HG03521 (cell line): ENCODE measurements at regions not wholly inside any gene's neighbourhood (a gene's known extent, or its start where the extent isn't known, plus 50 kb on each side); places are given as distances from the start of the nearest gene placed in this dataset.
"Not testable (repeated sequence)": the region's sequence is repeated elsewhere in the genome, so short reads cannot be mapped to it uniquely, and the experiment has no call there.

Experiments used
- ATAC-seq: cut with Tn5 transposase; IDR thresholded peaks from one replicate; pipeline ENCODE4 v1.9.1; 2021; ENCODE audit warnings: mild to moderate bottlenecking, moderate library complexity; ENCODE audit not compliant: unreplicated experiment

DNA sequence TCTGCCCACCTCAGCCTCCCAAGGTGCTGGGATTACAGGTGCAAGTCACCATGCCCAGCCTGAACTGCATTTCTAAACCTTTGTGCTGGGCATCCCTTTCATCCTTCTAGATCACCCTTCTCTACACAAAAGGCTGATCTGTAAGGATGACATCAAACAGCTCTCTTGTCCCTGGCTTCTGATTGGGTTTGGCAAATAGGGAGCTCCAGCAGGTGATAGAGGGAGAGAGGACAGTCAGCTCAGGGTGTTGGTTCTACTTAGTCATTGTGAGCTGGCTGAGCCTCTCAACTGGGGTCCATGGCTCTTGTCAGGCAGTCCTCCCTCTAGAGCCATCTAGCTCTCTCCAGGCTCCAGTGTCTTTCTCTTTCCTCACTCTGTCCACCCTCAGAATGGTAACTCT is 237.6 kb upstream of the JARID2 start:
- no peak for ATAC-seq

DNA sequence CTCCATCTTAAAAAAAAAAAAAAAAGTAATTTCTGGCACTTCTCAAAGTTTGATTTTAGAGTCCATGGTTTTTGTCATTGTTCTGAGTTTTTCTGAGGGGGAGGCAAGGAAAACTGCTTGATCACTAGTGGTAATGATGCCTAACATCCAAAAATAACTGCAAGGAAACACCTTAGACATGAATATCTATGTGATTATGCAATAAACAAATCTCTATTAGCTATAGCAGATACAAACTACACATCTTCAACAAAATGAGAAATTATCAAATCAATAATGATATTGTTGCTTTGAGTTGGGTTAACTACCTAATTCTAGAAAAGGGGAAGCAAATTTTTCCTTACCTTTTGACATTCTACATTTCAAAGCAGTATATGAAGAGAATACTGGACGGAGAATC is 230.9 kb upstream of the JARID2 start:
- ATAC-seq, result no peak

DNA sequence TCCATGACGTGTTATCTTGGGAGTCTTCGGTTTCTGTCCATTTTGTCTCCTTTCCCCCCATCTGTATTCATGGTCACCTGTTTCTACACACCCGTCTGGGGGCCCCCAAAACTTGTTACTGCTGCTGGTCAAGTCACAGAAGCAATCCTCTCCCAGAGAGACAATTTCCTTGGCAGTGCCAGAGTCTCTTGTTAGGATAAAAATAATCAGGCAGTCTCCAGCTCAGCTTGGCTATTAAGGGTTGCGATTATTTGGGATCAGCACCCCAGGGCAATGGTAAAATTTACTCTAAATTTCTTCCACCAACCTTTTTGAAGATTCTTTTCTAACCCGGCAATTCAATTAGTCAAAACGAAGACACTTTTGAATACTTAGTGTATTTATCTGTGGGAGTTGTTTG is 229.1 kb upstream of the JARID2 start:
- ATAC-seq, result no peak

DNA sequence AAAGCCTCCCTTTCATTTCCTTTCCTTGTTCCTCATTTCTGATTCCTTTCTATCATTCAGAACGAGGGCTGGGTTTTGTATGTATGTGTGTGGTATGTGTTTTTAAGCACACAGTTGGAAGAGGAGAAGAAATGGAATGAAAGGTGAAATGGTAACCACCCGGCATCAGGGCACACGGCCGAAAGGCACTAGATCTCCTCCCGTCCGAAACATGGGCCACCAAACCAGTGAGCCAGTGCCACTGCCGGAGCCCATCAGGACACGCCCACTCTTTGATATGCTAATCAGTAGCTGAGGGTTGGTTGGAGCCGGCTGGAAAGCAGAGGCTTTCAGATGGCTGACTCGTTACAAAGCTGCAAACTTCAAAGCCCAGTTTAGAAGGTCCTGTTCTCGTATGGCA is 228.6 kb upstream of the JARID2 start:
- no peak for ATAC-seq

DNA sequence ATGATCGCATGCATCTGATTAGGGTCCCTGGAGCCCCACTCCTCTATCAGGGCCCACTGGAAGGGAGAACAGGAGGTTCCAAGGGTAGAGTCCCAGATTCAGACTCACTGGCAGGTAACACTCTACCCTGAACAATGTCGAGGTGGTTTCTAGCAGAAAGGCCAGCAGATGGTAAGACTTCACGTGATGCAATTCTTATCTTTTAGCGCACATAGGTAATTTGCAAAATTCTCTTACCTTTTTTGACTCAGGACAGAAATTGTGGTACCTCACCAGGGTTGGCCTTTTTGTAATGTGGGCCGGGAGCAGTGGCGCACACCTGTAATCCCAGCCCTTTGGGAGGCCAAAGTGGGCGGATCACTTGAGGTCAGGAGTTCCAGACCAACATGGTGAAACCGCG is 228.1 kb upstream of the JARID2 start:
- no peak for ATAC-seq

DNA sequence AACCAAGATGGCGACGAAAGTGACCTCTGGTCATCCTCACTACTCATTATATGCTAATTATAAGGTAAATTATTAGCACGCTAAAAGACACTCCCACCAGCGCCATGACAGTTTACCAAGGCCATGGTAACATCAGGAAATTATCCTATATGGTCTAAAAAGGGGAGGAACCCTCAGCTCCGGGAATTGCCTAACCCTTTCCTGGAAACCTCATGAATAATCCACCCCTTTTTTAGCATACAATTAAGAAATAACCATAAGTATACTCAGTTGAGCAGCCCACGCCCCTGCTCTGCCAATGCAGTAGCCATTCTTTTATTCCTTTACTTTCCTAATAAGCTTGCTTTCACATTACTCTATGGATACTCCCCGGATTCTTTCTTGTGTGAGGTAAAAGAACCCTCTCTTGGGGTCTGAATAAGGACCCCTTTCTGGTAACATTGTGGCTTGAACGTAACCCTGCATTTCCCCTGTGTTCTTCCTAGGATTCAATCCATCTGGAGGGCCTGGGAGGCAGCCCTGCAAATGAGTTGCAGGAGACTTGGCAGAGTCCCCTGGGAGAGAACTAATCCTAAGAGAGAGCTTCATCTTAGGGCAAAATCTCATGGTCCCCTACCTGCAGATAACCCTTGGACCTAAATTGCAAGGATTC is 225.6 kb upstream of the JARID2 start:
- ATAC-seq, result no peak

DNA sequence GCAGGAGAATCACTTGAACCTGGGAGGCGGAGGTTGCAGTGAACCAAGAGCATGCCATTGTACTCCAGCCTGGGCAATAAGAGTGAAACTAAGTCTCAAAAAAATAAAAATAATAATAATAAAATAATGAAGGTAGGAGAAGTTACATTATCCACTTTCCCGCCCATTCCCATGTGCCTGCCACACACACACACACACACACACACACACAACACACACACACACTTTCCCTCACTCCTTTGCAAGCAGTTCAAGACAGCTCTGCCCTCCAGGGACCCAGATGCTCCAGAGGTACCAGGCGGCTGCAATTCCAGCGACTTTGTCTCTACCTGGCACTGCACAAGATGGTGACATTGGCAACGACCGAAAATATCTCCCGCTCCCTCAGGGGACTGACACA is 224.8 kb upstream of the JARID2 start:
- ATAC-seq, result no peak

DNA sequence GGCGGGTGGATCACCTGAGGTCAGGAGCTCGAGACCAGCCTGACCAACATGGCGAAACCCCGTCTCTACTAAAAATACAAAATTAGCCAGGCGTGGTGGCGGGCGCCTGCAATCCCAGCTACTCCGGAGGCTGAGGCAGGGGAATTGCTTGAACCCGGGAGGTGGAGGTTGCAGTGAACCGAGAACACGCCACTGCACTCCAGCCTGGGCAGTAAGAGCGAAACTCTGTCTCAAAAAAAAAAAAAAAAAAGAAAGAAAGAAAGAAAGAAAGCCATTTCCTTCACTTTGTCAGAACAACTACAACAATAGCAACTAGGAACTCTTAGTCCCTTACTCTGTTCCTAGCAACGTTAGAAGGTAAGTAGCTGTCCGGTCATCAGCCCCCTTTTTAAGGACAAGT is 222.9 kb upstream of the JARID2 start:
- ATAC-seq, result not testable (repeated sequence)

DNA sequence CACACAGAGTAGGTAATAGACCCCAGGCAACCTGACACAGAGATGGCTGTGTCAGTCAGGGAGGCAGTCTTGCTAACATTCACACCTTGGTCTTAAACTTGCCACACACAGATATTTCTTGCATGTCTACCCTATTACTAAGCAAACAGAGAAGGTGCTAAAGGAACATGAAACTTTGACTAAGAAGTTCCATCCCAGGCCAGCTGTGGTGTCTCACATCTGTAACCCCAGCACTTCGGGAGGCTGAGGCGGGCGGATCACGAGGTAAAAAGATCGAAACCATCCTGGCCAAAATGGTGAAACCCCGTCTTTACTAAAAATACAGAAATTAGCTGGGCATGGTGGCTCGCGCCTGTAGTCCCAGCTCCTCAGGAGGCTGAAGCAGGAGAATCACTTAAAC is 222.4 kb upstream of the JARID2 start:
- peak; percentile 84 for ATAC-seq

DNA sequence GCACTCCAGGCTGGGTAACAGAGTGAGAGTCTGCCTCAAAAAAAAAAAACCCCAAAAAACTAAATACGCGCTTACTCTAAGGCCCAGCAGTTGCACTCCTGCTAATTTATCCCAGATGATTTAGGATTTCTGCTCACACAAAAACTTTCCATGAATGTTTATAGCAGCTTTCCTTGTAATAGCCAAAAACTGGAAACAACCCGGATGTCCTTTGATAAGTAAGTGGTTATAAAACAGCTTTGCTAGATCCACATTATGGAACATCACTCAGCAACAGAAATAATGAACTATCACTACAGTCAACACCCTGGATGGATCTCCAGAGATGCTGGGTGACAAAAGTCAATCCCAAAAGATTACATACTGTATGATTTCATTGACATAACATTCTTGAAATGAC is 220.4 kb upstream of the JARID2 start:
- ATAC-seq, result no peak

DNA sequence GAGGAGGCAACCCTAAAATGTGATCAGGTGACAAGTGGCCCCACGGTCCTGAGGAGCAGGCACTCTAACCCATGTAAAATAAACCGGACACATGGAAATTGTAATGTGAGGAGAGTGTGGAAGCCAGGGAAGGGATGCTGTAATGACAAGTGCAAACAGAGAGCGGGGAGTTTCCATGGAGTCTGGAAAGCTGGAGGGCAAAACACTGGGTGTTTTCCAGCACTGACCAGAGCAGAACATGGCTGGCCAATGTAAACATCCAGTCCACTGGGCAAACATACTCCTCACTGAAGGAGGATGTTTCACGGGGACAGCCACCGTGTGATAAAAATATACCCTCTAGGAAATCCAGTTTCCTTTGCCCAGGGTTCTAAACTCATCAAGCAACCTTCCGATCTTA is 219.0 kb upstream of the JARID2 start:
- ATAC-seq, result no peak

DNA sequence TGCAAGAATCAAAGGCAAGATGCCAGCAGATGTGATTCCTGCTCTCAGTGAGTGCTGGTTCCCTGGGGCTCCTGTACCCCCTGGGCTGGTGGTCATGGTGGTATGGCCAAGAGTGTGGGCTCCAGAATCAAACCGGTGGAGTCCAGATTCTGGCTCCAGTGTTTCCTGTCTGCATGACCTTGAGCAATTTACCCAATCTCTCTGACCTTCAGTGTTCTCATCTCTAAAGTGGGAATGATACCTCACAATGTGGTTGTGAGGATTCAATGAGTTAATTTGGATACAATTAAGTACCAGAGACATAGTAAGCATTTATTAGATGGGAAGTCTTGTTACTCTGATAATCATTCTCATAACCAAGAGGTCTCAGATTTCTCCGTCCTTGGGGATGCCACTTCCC is 218.4 kb upstream of the JARID2 start:
- no peak for ATAC-seq

DNA sequence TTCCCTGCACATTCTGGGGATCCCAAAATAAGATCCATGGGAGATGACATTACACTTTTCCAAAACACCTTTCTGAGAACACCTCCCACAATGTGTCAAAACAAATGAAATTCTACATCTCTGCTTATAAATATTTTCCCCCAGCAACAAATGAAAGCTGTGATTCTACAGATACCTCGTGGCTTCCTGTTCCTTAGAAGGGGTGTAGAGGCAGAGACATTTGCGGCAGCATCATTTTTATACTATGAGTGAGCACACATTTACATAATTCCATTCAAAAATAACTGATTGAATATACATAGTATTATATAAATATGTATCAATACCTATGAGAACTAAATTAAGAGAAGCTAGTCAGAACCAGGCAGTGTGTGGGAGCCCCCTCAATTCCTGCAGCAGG is 213.9 kb upstream of the JARID2 start:
- ATAC-seq, result no peak

DNA sequence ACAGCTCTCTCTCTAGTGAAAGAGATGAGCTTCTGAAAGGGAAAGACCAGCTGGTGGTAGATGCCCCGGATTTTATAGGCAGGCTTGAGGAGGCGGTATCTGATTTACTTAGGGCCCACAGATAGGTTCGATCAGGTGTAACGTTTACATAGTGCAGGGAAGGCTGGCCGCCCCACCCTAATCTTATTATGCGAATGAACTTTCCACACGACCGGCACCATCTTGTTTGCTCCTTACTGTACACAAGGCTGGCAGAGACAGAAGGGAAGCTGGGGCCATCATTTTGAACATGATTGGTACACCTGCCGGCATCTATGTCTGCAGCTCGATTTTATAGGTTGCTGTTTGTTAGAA is 212.0 kb upstream of the JARID2 start:
- ATAC-seq, result no peak

DNA sequence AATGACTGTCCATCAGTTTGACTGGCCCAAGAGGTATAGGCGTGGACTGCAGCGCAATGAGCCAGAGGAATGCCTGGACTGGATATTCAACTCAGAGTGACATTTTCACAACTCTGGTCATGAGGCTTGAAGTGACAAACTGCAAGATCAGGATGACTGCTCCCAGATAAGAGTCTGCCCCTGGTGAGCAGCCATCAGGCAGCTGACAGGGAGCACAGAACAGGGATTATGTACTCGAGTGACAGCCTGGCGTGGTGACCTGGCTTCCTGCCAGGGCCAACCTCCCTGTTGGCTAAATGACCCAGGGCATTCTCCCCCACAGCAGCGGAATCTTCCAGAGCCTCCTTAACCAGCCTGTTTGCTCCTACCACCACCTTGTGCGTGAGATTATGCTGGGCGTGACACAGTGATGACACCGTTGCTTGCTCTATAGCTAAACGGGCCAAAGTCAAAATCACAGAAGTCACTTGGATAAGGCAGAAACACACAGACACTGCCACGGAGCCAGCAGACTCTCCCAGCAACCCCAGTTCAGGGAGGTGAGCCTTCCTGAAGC is 209.1 kb upstream of the JARID2 start:
- no peak for ATAC-seq

DNA sequence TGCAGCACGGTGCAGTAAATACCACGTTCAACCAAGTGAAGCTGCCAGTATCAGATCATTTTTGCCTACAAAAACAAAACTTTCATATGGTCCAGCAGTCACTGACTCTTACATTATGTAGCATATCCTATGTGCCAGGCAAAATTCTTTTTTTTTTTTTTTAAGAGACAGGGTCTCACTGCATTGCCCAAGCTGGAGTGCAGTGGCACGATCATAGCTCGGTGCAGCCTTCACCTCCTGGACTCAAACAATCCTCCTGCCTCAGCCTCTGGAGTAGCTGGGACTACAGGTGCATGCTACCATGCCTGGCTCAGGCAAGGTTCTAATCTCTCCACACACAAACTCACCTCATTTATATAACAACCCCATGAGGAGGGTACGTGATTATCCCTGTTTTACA is 208.6 kb upstream of the JARID2 start:
- ATAC-seq, result no peak

DNA sequence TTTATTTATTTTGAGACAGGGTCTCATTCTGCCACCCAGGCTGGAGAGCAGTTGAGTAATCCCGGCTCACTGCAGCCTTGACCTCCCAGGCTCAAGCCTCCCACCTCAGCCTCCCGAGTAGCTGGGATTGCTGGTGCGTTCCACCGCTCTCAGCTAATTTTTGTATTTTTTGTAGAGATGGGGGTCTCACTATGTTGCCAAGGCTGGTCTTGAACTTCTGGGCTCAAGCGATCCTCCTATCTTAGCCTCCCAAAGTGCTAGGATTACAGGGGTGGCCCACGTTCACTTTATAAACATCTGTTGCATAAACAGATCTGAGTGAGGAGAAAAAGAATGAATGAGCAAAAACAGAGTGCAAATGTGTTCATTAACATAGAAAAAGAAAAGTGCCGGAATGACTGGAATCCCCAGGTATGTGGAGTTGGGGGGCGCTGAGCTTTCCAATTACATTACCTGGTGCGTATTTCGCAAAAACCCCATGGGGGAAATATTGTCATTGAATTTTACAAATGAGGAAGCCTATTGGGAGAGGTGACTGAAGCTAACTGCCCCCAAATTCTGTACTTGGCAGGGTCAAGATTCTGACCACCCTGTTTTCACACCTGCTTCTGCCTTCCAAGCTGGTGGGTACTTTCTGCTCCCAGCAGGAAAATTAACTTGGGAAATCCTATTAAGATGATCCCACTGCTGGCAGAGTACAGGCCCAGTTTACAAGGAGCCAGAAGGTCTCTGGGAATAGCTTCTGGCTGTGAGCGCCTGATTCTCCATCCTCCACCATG is 207.7 kb upstream of the JARID2 start:
- ATAC-seq, result no peak

DNA sequence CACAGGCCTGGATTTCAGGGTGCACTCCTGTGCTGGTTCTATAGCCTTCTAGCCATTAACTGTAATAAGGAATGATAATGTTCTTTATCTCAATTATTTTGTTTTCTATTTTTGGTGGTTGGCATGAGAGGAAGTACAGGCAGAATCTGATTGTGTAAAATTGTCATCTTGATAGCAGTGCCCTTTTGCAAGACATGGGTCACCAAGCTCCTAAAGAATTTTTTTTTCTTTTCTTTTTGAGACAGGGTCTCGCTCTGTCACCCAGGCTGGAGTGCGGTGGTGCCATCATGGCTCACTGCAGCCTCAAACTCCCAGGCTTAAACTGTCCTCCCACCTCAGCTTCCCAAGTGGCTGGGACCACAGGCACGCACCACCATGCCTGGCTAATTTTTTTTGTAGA is 206.7 kb upstream of the JARID2 start:
- no peak for ATAC-seq

DNA sequence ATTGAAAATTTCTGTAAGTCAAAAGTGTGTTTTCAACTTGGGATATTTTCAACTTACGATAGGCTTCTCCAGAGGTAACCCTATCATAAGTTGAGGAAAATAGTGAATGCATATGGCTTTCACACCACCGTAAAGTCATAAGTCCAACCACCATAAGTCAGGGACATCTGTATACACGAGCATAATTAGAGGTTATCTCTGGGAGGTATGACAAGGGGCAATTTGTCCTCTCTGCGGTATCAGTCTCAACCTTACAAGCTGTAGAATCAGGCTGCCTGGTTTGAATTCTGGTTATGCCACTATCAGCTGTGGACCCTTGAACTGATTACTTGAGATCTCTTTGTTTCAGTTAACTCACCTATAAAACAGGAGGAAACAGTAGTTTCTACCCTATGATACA is 202.9 kb upstream of the JARID2 start:
- no peak for ATAC-seq

DNA sequence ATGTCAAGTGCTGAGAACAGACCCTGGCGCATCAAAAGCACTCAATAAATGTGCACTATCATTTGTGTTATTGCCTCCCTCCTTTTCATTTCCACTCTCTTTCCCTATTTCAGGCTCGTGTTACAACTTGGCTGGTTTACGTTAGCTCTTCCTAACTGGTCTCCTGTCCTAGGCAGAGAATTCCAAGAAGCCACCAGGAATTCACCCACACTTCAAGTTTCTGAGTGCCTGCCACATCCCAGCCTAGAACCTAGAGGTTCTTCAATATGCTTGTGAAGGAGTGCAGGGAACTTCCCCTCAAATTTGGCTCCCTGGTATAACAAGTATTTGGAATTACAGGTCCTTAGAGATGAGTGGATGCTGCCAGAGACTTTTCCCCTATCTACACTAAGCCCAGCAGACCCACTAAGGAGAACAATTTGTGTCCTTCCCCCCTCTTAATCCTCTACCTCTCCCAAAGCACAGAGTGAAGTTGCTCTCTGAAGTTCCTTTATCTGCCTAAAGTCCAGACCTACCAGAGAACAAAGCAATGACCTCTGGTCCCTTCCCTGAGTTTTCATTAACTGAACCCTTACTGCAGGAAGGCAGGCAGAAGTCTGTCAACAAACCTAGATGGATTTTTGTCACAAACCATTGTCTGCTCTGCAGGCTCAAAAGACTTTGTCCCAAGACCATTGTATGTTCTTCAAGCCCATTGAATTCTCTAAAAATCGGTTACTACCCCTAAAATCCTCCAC is 201.6 kb upstream of the JARID2 start:
- ATAC-seq, result no peak

DNA sequence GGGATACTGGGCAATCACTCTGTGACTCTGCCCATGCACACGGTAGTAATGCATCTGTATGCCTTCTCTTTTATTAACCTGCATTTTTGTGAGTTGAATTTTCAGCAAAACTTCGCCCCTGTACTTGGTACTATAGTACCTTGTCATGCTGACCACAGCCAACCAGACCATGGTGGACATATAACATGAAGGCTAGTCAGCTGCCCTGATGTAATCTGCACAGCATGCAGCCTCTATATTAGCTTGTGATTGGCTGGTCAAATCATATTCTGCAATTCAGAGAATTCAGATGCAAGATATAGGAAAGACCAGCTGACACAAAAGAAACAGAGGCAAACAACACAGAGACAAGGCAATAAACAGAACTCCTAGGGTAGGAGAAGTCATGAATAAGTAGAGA is 200.9 kb upstream of the JARID2 start:
- no peak for ATAC-seq

DNA sequence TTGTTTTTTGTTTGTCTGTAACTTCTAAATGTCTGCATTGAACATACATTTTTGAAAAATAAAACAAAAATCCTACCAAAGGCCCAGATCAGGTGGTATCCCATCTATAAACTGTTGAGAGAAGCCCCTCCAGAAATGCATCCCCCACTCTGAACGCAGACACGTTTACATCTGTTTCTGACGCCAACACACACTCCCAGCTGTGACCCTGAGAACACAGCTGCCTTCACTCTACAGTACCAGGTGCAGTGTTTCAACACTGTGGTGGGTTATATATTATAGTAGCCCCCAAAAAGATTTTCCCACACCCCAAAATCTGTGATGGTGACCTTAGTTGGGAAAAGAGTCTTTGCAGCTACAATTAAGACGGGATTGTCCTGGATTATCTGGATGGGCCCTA is 199.1 kb upstream of the JARID2 start:
- ATAC-seq, result no peak
